IPS-20b (cell line): ENCODE measurements at regions not wholly inside any gene's neighbourhood (a gene's known extent, or its start where the extent isn't known, plus 50 kb on each side); places are given as distances from the start of the nearest gene placed in this dataset.

Experiments
- H3K27ac ChIP-seq: one replicate; pipeline ENCODE4 v1.5.1; 2013; ENCODE audit warnings: low read length
- H3K27me3 ChIP-seq: 2 replicates; pipeline ENCODE4 v1.6.1; 2013; ENCODE audit warnings: mild to moderate bottlenecking, low read length, inconsistent platforms; ENCODE audit not compliant: insufficient read depth
- H3K36me3 ChIP-seq: 2 replicates; pipeline ENCODE4 v1.6.1; 2013; ENCODE audit warnings: low read depth, mild to moderate bottlenecking, inconsistent platforms, low read length, moderate library complexity; ENCODE audit not compliant: insufficient read depth
- H3K4me1 ChIP-seq: 2 replicates; pipeline ENCODE4 v1.6.1; 2013; ENCODE audit warnings: mild to moderate bottlenecking, control low read depth, inconsistent platforms, low read length, moderate library complexity; ENCODE audit not compliant: insufficient read depth
- H3K4me3 ChIP-seq: 2 replicates; pipeline ENCODE4 v1.5.1; 2013; ENCODE audit warnings: mild to moderate bottlenecking, low read length, inconsistent platforms
- H3K9ac ChIP-seq: 2 replicates; pipeline ENCODE4 v1.6.1; 2013; ENCODE audit warnings: low read depth, mild to moderate bottlenecking, inconsistent platforms, low read length, moderate library complexity
- H3K9me3 ChIP-seq: 2 replicates; pipeline ENCODE4 v1.6.1; 2013; ENCODE audit warnings: mild to moderate bottlenecking, low read depth, low read length, inconsistent platforms; ENCODE audit not compliant: insufficient read depth

- H3K27me3 ChIP-seq: no peaks in the 10 kb centered on the region
- no peak overlapping the region for H3K27ac ChIP-seq
- H3K36me3 ChIP-seq: no peaks in the 10 kb centered on the region
- no peaks in the 10 kb centered on the region for H3K4me1 ChIP-seq
- H3K4me3 ChIP-seq: no peak overlapping the region
- H3K9ac ChIP-seq: no peak overlapping the region
- no peaks in the 10 kb centered on the region for H3K9me3 ChIP-seq
These were observed 462.6 kb downstream of the PRKD1 start for GRCh38 chr14:29465095-29465494.

- H3K4me1 ChIP-seq: no peaks in the 10 kb centered on the region
- no peaks in the 10 kb centered on the region for H3K9me3 ChIP-seq
- H3K36me3 ChIP-seq: no peaks in the 10 kb centered on the region
- H3K9ac ChIP-seq: no peak overlapping the region
- H3K27ac ChIP-seq: no peak overlapping the region
- no peaks in the 10 kb centered on the region for H3K27me3 ChIP-seq
- H3K4me3 ChIP-seq: no peak overlapping the region
These were observed 452.0 kb downstream of the PRKD1 start for GRCh38 chr14:29475641-29476040.

GRCh38 chr14:29486132-29486531 lies 441.5 kb downstream of the PRKD1 start:
- no peaks in the 10 kb centered on the region for H3K36me3 ChIP-seq
- no peaks in the 10 kb centered on the region; the same call in 1 of the 2 replicates for H3K4me1 ChIP-seq
- no peak overlapping the region for H3K9ac ChIP-seq
- no peak overlapping the region for H3K4me3 ChIP-seq
- no peaks in the 10 kb centered on the region for H3K27me3 ChIP-seq
- no peaks in the 10 kb centered on the region for H3K9me3 ChIP-seq
- H3K27ac ChIP-seq: no peak overlapping the region

GRCh38 chr14:29489911-29490425 lies 437.7 kb downstream of the PRKD1 start:
- Histone ChIP-seq H3K27me3 (no peaks in the 10 kb centered on the region), H3K4me3 (no peak overlapping the region), H3K9ac (no peak overlapping the region), H3K27ac (no peak overlapping the region), H3K4me1 (no peaks in the 10 kb centered on the region; the same call in 1 of the 2 replicates), H3K36me3 (no peaks in the 10 kb centered on the region), H3K9me3 (no peaks in the 10 kb centered on the region)

- Histone ChIP-seq H3K27me3 (no peaks in the 10 kb centered on the region), H3K9ac (no peak overlapping the region), H3K4me3 (no peak overlapping the region), H3K27ac (no peak overlapping the region), H3K9me3 (peaks cover 10% of the 10 kb centered on the region; the same call in 1 of the 2 replicates), H3K4me1 (no peaks in the 10 kb centered on the region; the same call in 1 of the 2 replicates), H3K36me3 (no peaks in the 10 kb centered on the region)
These were observed 433.8 kb downstream of the PRKD1 start for GRCh38 chr14:29493849-29494248.

GRCh38 chr14:29494312-29494711 lies 433.3 kb downstream of the PRKD1 start:
- Histone ChIP-seq H3K9ac (no peak overlapping the region), H3K9me3 (peaks cover 10% of the 10 kb centered on the region; the same call in 1 of the 2 replicates), H3K36me3 (no peaks in the 10 kb centered on the region), H3K4me1 (no peaks in the 10 kb centered on the region; the same call in 1 of the 2 replicates), H3K4me3 (no peak overlapping the region), H3K27me3 (no peaks in the 10 kb centered on the region), H3K27ac (no peak overlapping the region)

- no peak overlapping the region for H3K4me3 ChIP-seq
- H3K36me3 ChIP-seq: no peaks in the 10 kb centered on the region
- no peak overlapping the region for H3K9ac ChIP-seq
These were observed 423.7 kb downstream of the PRKD1 start for GRCh38 chr14:29503903-29504302.

GRCh38 chr14:29518335-29518734 lies 409.3 kb downstream of the PRKD1 start:
- Histone ChIP-seq H3K9ac (no peak overlapping the region), H3K4me3 (no peak overlapping the region), H3K36me3 (no peaks in the 10 kb centered on the region), H3K4me1 (no peaks in the 10 kb centered on the region), H3K9me3 (no peaks in the 10 kb centered on the region), H3K27me3 (no peaks in the 10 kb centered on the region), H3K27ac (no peak overlapping the region)

More at GRCh38 chr14:29503903-29504302, 423.7 kb downstream of the PRKD1 start:
- Histone ChIP-seq H3K4me1 (no peaks in the 10 kb centered on the region), H3K27me3 (no peaks in the 10 kb centered on the region), H3K9me3 (peaks cover 10% of the 10 kb centered on the region), H3K27ac (no peak overlapping the region)

- Histone ChIP-seq H3K9ac (no peak overlapping the region), H3K9me3 (no peaks in the 10 kb centered on the region), H3K27me3 (no peaks in the 10 kb centered on the region), H3K4me3 (no peak overlapping the region), H3K27ac (no peak overlapping the region), H3K4me1 (no peaks in the 10 kb centered on the region), H3K36me3 (no peaks in the 10 kb centered on the region)
These were observed 406.0 kb downstream of the PRKD1 start for GRCh38 chr14:29521526-29522137.
